SK-N-SH treated with all-trans-retinoic acid at 6 μM for 48 hours (cell line): ENCODE measurements at regions not wholly inside any gene's neighbourhood (a gene's known extent, or its start where the extent isn't known, plus 50 kb on each side); places are given as distances from the start of the nearest gene placed in this dataset.

Experiments used
- ATAC-seq: fragments of 200-7000 bp; cut with Tn5 transposase; 3 replicates; pipeline ENCODE4 v1.9.1; 2020; ENCODE audit warnings: mild to moderate bottlenecking, moderate library complexity
- ARNTL ChIP-seq: fragments of 450-650 bp; formaldehyde crosslinking; IDR thresholded peaks from 2 replicates; pipeline ENCODE4 v1.5.0; 2020; ENCODE audit warnings: low read depth, mild to moderate bottlenecking, moderate library complexity, borderline replicate concordance
- BACH2 ChIP-seq: fragments of 250-450 bp; sonication (Bioruptor Pico); IDR thresholded peaks from 2 replicates; pipeline ENCODE4 v1.9.0; 2021; ENCODE audit warnings: mild to moderate bottlenecking, borderline replicate concordance
- CREB5 ChIP-seq: fragments of 250-450 bp; sonication (Bioruptor Pico); IDR thresholded peaks from 2 replicates; pipeline ENCODE4 v1.5.1; 2020; ENCODE audit warnings: low read depth, mild to moderate bottlenecking, moderate library complexity
- CSDC2 ChIP-seq: fragments of 250-450 bp; sonication (Bioruptor Pico); IDR thresholded peaks from 2 replicates; pipeline ENCODE4 v1.5.0; 2020; ENCODE audit warnings: mild to moderate bottlenecking, moderate library complexity
- ESRRG ChIP-seq: fragments of 250-450 bp; sonication (Bioruptor Pico); IDR thresholded peaks from 2 replicates; pipeline ENCODE4 v1.6.1; 2021; ENCODE audit warnings: mild to moderate bottlenecking
- GLIS3 ChIP-seq: fragments of 250-450 bp; sonication (Bioruptor Pico); IDR thresholded peaks from 2 replicates; pipeline ENCODE4 v1.5.0; 2020; ENCODE audit warnings: mild to moderate bottlenecking, moderate library complexity
- ISL1 ChIP-seq: fragments of 250-450 bp; sonication (Bioruptor Pico); IDR thresholded peaks from 2 replicates; pipeline ENCODE4 v2.1.2; 2022; ENCODE audit warnings: mild to moderate bottlenecking, moderate library complexity
- OSR1 ChIP-seq: fragments of 250-450 bp; sonication (Bioruptor Pico); IDR thresholded peaks from 2 replicates; pipeline ENCODE4 v1.8.0; 2022; ENCODE audit warnings: moderate library complexity, mild to moderate bottlenecking, inconsistent platforms
- POU6F1 ChIP-seq: fragments of 250-450 bp; sonication (Bioruptor Pico); IDR thresholded peaks from 2 replicates; pipeline ENCODE4 v1.8.0; 2021; ENCODE audit warnings: low read depth, mild to moderate bottlenecking, moderate library complexity, borderline replicate concordance
- PPARA ChIP-seq: fragments of 250-450 bp; sonication (Bioruptor Pico); IDR thresholded peaks from 2 replicates; pipeline ENCODE4 v1.5.0; 2020; ENCODE audit warnings: mild to moderate bottlenecking, borderline replicate concordance
- RARB ChIP-seq: fragments of 250-450 bp; sonication (Bioruptor Pico); IDR thresholded peaks from 2 replicates; pipeline ENCODE4 v1.8.0; 2021; ENCODE audit warnings: mild to moderate bottlenecking, moderate library complexity
- SNAI2 ChIP-seq: fragments of 250-450 bp; sonication (Bioruptor Pico); IDR thresholded peaks from 2 replicates; pipeline ENCODE4 v1.5.0; 2020; ENCODE audit warnings: mild to moderate bottlenecking, moderate library complexity
- TCF4 ChIP-seq: fragments of 250-450 bp; sonication (Bioruptor Pico); IDR thresholded peaks from 2 replicates; pipeline ENCODE4 v1.8.0; 2021; ENCODE audit warnings: mild to moderate bottlenecking, moderate library complexity, borderline replicate concordance
- TOX ChIP-seq: fragments of 250-450 bp; sonication (Bioruptor Pico); IDR thresholded peaks from 2 replicates; pipeline ENCODE4 v1.8.0; 2021; ENCODE audit warnings: mild to moderate bottlenecking, moderate library complexity, borderline replicate concordance
- TSHZ2 ChIP-seq: fragments of 250-450 bp; sonication (Bioruptor Pico); IDR thresholded peaks from 2 replicates; pipeline ENCODE4 v1.5.0; 2020; ENCODE audit warnings: mild to moderate bottlenecking, moderate library complexity
- ZC3H10 ChIP-seq: fragments of 250-450 bp; sonication (Bioruptor Pico); IDR thresholded peaks from 2 replicates; pipeline ENCODE4 v1.5.1; 2021; ENCODE audit warnings: mild to moderate bottlenecking, moderate library complexity
- ZFP30 ChIP-seq: fragments of 450-650 bp; formaldehyde crosslinking; IDR thresholded peaks from 2 replicates; pipeline ENCODE4 v1.5.0; 2022; ENCODE audit warnings: mild to moderate bottlenecking, moderate library complexity
- ZNF565 ChIP-seq: fragments of 450-650 bp; formaldehyde crosslinking; conservative IDR thresholded peaks from 2 replicates; pipeline ENCODE4 v1.5.0; 2020; ENCODE audit warnings: low read depth, mild to moderate bottlenecking, moderate library complexity
- ZNF70 ChIP-seq: fragments of 450-650 bp; formaldehyde crosslinking; IDR thresholded peaks from 2 replicates; pipeline ENCODE4 v1.5.0; 2020; ENCODE audit warnings: mild to moderate bottlenecking, moderate library complexity
- ZNF8 ChIP-seq: fragments of 450-650 bp; formaldehyde crosslinking; IDR thresholded peaks from 2 replicates; pipeline ENCODE4 v1.5.0; 2020; ENCODE audit warnings: mild to moderate bottlenecking, moderate library complexity
- TF ChIP-seq, protein P1 (sequence below): fragments of 250-450 bp; sonication (Bioruptor Pico); IDR thresholded peaks from 2 replicates; pipeline ENCODE4 v1.5.1; 2021; ENCODE audit warnings: mild to moderate bottlenecking, moderate library complexity

- TF ChIP-seq GLIS3 (CRISPR knock-in tag) (no peak), ZNF8 (CRISPR knock-in tag) (no peak), BACH2 (CRISPR knock-in tag) (no peak), ARNTL (CRISPR knock-in tag) (no peak), ZNF565 (CRISPR knock-in tag) (no peak), TSHZ2 (no peak), ZFP30 (CRISPR knock-in tag) (no peak)
- no peak for ATAC-seq
Measured at GRCh38 chrX:68941385-68941952, 112.6 kb downstream of the EFNB1 start.

DNA sequence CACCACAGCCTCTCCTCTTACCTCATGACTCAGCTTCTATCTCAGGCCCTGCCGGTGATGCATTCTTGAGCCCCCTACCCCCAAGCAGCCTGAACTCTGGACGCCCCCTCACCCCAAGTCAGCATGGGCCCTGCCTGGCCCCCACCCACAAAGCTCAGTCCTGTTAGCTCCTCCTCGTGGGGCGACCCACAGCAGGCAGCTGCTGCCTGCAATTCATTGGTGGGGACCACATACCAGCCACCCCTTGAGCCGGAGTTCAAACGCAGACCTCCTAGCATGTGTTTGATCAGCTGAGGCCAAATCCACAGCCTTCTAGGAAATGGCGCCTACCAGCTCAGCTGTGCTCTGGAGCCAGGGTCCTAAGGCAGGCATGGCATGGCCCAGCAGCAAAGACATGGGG is 111.8 kb downstream of the EFNB1 start:
- TF ChIP-seq ARNTL (CRISPR knock-in tag) (no peak), RARB (CRISPR knock-in tag) (no peak), ZNF565 (CRISPR knock-in tag) (no peak), TOX (CRISPR knock-in tag) (no peak), ZC3H10 (CRISPR knock-in tag) (no peak), GLIS3 (CRISPR knock-in tag) (no peak), CREB5 (no peak), POU6F1 (CRISPR knock-in tag) (no peak), ISL1 (no peak), ZFP30 (CRISPR knock-in tag) (no peak), CSDC2 (CRISPR knock-in tag) (no peak)
- TF ChIP-seq, protein P1, sequence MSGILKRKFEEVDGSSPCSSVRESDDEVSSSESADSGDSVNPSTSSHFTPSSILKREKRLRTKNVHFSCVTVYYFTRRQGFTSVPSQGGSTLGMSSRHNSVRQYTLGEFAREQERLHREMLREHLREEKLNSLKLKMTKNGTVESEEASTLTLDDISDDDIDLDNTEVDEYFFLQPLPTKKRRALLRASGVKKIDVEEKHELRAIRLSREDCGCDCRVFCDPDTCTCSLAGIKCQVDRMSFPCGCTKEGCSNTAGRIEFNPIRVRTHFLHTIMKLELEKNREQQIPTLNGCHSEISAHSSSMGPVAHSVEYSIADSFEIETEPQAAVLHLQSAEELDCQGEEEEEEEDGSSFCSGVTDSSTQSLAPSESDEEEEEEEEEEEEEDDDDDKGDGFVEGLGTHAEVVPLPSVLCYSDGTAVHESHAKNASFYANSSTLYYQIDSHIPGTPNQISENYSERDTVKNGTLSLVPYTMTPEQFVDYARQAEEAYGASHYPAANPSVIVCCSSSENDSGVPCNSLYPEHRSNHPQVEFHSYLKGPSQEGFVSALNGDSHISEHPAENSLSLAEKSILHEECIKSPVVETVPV (CRISPR knock-in tag) = no peak
- ATAC-seq = no peak

DNA sequence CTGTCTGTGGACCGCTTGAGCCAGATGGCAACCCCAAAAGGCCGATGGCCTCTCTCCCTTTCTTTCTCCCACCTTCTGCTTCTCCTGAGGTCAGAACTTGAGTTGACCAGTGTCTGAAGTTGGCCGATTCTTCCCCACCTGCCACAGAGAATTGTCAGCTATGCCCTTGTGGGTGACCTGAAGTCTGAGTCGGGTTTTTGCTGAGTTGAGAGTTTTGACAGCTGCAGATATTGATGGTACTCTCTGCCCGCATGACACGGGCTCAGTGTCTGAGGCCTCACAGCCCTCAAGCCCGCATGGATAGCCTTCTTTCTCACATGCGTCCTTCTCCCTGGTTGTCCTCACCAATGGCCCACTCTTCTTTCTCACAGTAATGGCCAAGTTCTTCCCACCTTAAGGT is 111.0 kb downstream of the EFNB1 start:
- TF ChIP-seq ZNF70 (CRISPR knock-in tag) (no peak), SNAI2 (CRISPR knock-in tag) (no peak), CSDC2 (CRISPR knock-in tag) (no peak), PPARA (CRISPR knock-in tag) (no peak), TOX (CRISPR knock-in tag) (no peak), ZC3H10 (CRISPR knock-in tag) (no peak), TCF4 (CRISPR knock-in tag) (no peak), RARB (CRISPR knock-in tag) (no peak), BACH2 (CRISPR knock-in tag) (no peak), ESRRG (CRISPR knock-in tag) (no peak), ZNF8 (CRISPR knock-in tag) (no peak), POU6F1 (CRISPR knock-in tag) (no peak), ISL1 (no peak), OSR1 (no peak), CREB5 (no peak)
- TF ChIP-seq, protein P1 (CRISPR knock-in tag) = no peak
- no peak for ATAC-seq
